ENCODE measurements at regions not wholly inside any gene's neighbourhood (a gene's known extent, or its start where the extent isn't known, plus 50 kb on each side); places are given as distances from the start of the nearest gene placed in this dataset.

GRCh38 chr20:53815509-53815908, 221.9 kb upstream of the ZNF217 start:
- TF ChIP-seq CTCF (IDR thresholded peaks at IDR 0.05 in 4 of 5, conservative IDR thresholded peaks at IDR 0.05 in 1 of 5) (no peak), POLR2A (IDR thresholded peaks at IDR 0.05) (no peak)

Measured in gastrocnemius medialis (tissue), 4 donors.